Activated CD8-positive, alpha-beta memory T cell treated with anti-CD3 and anti-CD28 coated beads, Interleukin-2, amount 50 U/mL, for 4 hours (primary cell): ENCODE measurements at regions not wholly inside any gene's neighbourhood (a gene's known extent, or its start where the extent isn't known, plus 50 kb on each side); places are given as distances from the start of the nearest gene placed in this dataset.
"Not testable (repeated sequence)": the region's sequence is repeated elsewhere in the genome, so short reads cannot be mapped to it uniquely, and the experiment has no call there.

Experiments used
- DNase-seq: peaks from one replicate; pipeline ENCODE4 v3.0.0-alpha.2; 2020

- no peak for DNase-seq
Observed at GRCh38 chr15:67920524-67921240, 80.8 kb upstream of the RNU6-1 start.

GRCh38 chr15:67922106-67922675 lies 82.3 kb upstream of the RNU6-1 start:
- no peak for DNase-seq

GRCh38 chr15:67922971-67923945 lies 83.4 kb upstream of the RNU6-1 start:
- no peak for DNase-seq

- DNase-seq: no peak
Observed at GRCh38 chr15:67924359-67924974, 84.6 kb upstream of the RNU6-1 start.

GRCh38 chr15:67925182-67925581 lies 85.3 kb upstream of the RNU6-1 start:
- no peak for DNase-seq

- no peak for DNase-seq
Observed at GRCh38 chr15:67927501-67928168, 87.8 kb upstream of the RNU6-1 start.

GRCh38 chr15:67928666-67929065 lies 88.8 kb upstream of the RNU6-1 start:
- DNase-seq: no peak

- no peak for DNase-seq
Observed at GRCh38 chr15:67930720-67931119, 90.9 kb upstream of the RNU6-1 start.

- DNase-seq: no peak
Observed at GRCh38 chr15:67931861-67932260, 92.0 kb upstream of the RNU6-1 start.

GRCh38 chr15:67934126-67934525 lies 94.3 kb upstream of the RNU6-1 start:
- DNase-seq: not testable (repeated sequence)

GRCh38 chr15:67935244-67935643 lies 95.4 kb upstream of the RNU6-1 start:
- DNase-seq: no peak

GRCh38 chr15:67936258-67936657 lies 96.4 kb upstream of the RNU6-1 start:
- DNase-seq: no peak

- no peak for DNase-seq
Observed at GRCh38 chr15:67937153-67937761, 97.4 kb upstream of the RNU6-1 start.

- DNase-seq: not testable (repeated sequence)
Observed at GRCh38 chr15:67939179-67939578, 99.3 kb upstream of the RNU6-1 start.

GRCh38 chr15:67939588-67940323 lies 99.9 kb upstream of the RNU6-1 start:
- not testable (repeated sequence) for DNase-seq

- no peak for DNase-seq
Observed at GRCh38 chr15:67940324-67940719, 100.5 kb upstream of the RNU6-1 start.

GRCh38 chr15:67941648-67942310 lies 101.9 kb upstream of the RNU6-1 start:
- no peak for DNase-seq

GRCh38 chr15:67943475-67943874 lies 103.6 kb upstream of the RNU6-1 start:
- DNase-seq: no peak

- DNase-seq: no peak
Observed at GRCh38 chr15:67944010-67944641, 104.3 kb upstream of the RNU6-1 start.

GRCh38 chr15:67945131-67945530 lies 105.3 kb upstream of the RNU6-1 start:
- DNase-seq: no peak
